Subcutaneous abdominal adipose tissue (tissue), 5 donors: ENCODE measurements at regions not wholly inside any gene's neighbourhood (a gene's known extent, or its start where the extent isn't known, plus 50 kb on each side); places are given as distances from the start of the nearest gene placed in this dataset.

Source experiments
- H3K27ac ChIP-seq: one replicate; pipeline ENCODE4 v1.7.0; 2013; ENCODE audit warnings: low read depth, mild to moderate bottlenecking, inconsistent platforms, low read length, moderate library complexity
- H3K27me3 ChIP-seq, 5 donors: one replicate each; pipeline ENCODE4 v1.7.0; 2013; ENCODE audit warnings: low read length in 5 of 5, inconsistent platforms in 1 of 5; ENCODE audit not compliant: control insufficient read depth in 5 of 5, insufficient read depth in 4 of 5
- H3K36me3 ChIP-seq, 5 donors: one replicate each; pipeline ENCODE4 v1.7.0; 2013; ENCODE audit warnings: low read length in 5 of 5; ENCODE audit not compliant: control insufficient read depth in 5 of 5, insufficient read depth in 5 of 5
- H3K4me1 ChIP-seq, 5 donors: one replicate each; pipeline ENCODE4 v1.7.0; 2013; ENCODE audit warnings: low read length in 5 of 5, mild to moderate bottlenecking in 3 of 5, moderate library complexity in 1 of 5; ENCODE audit not compliant: control insufficient read depth in 5 of 5, insufficient read depth in 5 of 5
- H3K4me3 ChIP-seq, 5 donors: one replicate each; pipeline ENCODE4 v1.7.0; 2013; ENCODE audit warnings: low read length in 5 of 5, low read depth in 1 of 5
- H3K9ac ChIP-seq, 5 donors: one replicate each; pipeline ENCODE4 v1.7.0; 2013; ENCODE audit warnings: low read length in 5 of 5, mild to moderate bottlenecking in 4 of 5, moderate library complexity in 3 of 5
- H3K9me3 ChIP-seq, 5 donors: one replicate each; pipeline ENCODE4 v1.7.0; 2013; ENCODE audit warnings: low read length in 5 of 5; ENCODE audit not compliant: control insufficient read depth in 5 of 5
- donor health status: healthy.
- donor health status: healthy.
- donor health status: healthy.
- donor health status: healthy.
- donor health status: healthy.

GRCh38 chr7:146008293-146008692 is 108.3 kb upstream of the CNTNAP2 start:
- no peaks in the 10 kb centered on the region for H3K9me3 ChIP-seq
- no peaks in the 10 kb centered on the region for H3K36me3 ChIP-seq
- H3K4me3 ChIP-seq = no peak overlapping the region
- H3K9ac ChIP-seq = no peak overlapping the region
- H3K27me3 ChIP-seq = no peaks in the 10 kb centered on the region
- no peak overlapping the region for H3K27ac ChIP-seq
- H3K4me1 ChIP-seq = no peaks in the 10 kb centered on the region

- no peak overlapping the region for H3K9ac ChIP-seq
- H3K36me3 ChIP-seq = no peaks in the 10 kb centered on the region
- H3K27ac ChIP-seq = no peak overlapping the region
- H3K4me3 ChIP-seq = no peak overlapping the region
- H3K9me3 ChIP-seq = no peaks in the 10 kb centered on the region
- no peaks in the 10 kb centered on the region for H3K27me3 ChIP-seq
- no peaks in the 10 kb centered on the region for H3K4me1 ChIP-seq
Measured at GRCh38 chr7:146004805-146005204, 111.8 kb upstream of the CNTNAP2 start.

- Histone ChIP-seq H3K27me3 (no peaks in the 10 kb centered on the region), H3K27ac (no peak overlapping the region), H3K4me1 (no peaks in the 10 kb centered on the region), H3K9ac (no peak overlapping the region), H3K9me3 (no peaks in the 10 kb centered on the region), H3K36me3 (no peaks in the 10 kb centered on the region), H3K4me3 (no peak overlapping the region)
Measured at GRCh38 chr7:146002431-146003078, 114.0 kb upstream of the CNTNAP2 start.

GRCh38 chr7:146002008-146002407 is 114.6 kb upstream of the CNTNAP2 start:
- no peak overlapping the region for H3K9ac ChIP-seq
- no peak overlapping the region for H3K4me3 ChIP-seq
- no peaks in the 10 kb centered on the region for H3K9me3 ChIP-seq
- H3K27ac ChIP-seq = no peak overlapping the region
- no peaks in the 10 kb centered on the region for H3K27me3 ChIP-seq
- H3K4me1 ChIP-seq = no peaks in the 10 kb centered on the region
- H3K36me3 ChIP-seq = no peaks in the 10 kb centered on the region

- Histone ChIP-seq H3K27ac (no peak overlapping the region), H3K4me1 (no peaks in the 10 kb centered on the region), H3K36me3 (no peaks in the 10 kb centered on the region), H3K4me3 (no peak overlapping the region), H3K9ac (no peak overlapping the region), H3K9me3 (no peaks in the 10 kb centered on the region), H3K27me3 (no peaks in the 10 kb centered on the region)
Measured at GRCh38 chr7:146000882-146001281, 115.7 kb upstream of the CNTNAP2 start.

GRCh38 chr7:145989469-145989868 is 127.1 kb upstream of the CNTNAP2 start:
- H3K36me3 ChIP-seq = no peaks in the 10 kb centered on the region
- no peaks in the 10 kb centered on the region for H3K4me1 ChIP-seq
- H3K9ac ChIP-seq = no peak overlapping the region
- H3K4me3 ChIP-seq = no peak overlapping the region
- H3K27ac ChIP-seq = no peak overlapping the region
- no peaks in the 10 kb centered on the region for H3K9me3 ChIP-seq
- no peaks in the 10 kb centered on the region for H3K27me3 ChIP-seq

- H3K9me3 ChIP-seq = no peaks in the 10 kb centered on the region
- no peaks in the 10 kb centered on the region for H3K27me3 ChIP-seq
- H3K9ac ChIP-seq = no peak overlapping the region
- no peaks in the 10 kb centered on the region for H3K4me1 ChIP-seq
- no peak overlapping the region for H3K27ac ChIP-seq
- H3K36me3 ChIP-seq = no peaks in the 10 kb centered on the region
- no peak overlapping the region for H3K4me3 ChIP-seq
Measured at GRCh38 chr7:145986248-145986874, 130.2 kb upstream of the CNTNAP2 start.

GRCh38 chr7:145978769-145979168 is 137.8 kb upstream of the CNTNAP2 start:
- H3K36me3 ChIP-seq = no peaks in the 10 kb centered on the region
- no peaks in the 10 kb centered on the region for H3K4me1 ChIP-seq
- H3K27me3 ChIP-seq = no peaks in the 10 kb centered on the region
- no peak overlapping the region for H3K27ac ChIP-seq
- no peak overlapping the region for H3K4me3 ChIP-seq
- H3K9me3 ChIP-seq = no peaks in the 10 kb centered on the region
- H3K9ac ChIP-seq = no peak overlapping the region

GRCh38 chr7:145959981-145960380 is 156.6 kb upstream of the CNTNAP2 start:
- H3K9me3 ChIP-seq = peaks cover 0 to 10% (median 0%) of the 10 kb centered on the region in 5 donors
- no peaks in the 10 kb centered on the region for H3K36me3 ChIP-seq
- no peak overlapping the region for H3K4me3 ChIP-seq
- no peak overlapping the region for H3K27ac ChIP-seq
- H3K27me3 ChIP-seq = no peaks in the 10 kb centered on the region
- no peaks in the 10 kb centered on the region for H3K4me1 ChIP-seq
- no peak overlapping the region for H3K9ac ChIP-seq

GRCh38 chr7:145957160-145957890 is 159.3 kb upstream of the CNTNAP2 start:
- H3K36me3 ChIP-seq = no peaks in the 10 kb centered on the region
- no peak overlapping the region for H3K9ac ChIP-seq
- peaks cover 0 to 4% (median 0%) of the 10 kb centered on the region in 5 donors for H3K9me3 ChIP-seq
- H3K4me1 ChIP-seq = no peaks in the 10 kb centered on the region
- no peak overlapping the region for H3K27ac ChIP-seq
- H3K4me3 ChIP-seq = no peak overlapping the region
- H3K27me3 ChIP-seq = no peaks in the 10 kb centered on the region
